H1 (cell line): ENCODE measurements at regions not wholly inside any gene's neighbourhood (a gene's known extent, or its start where the extent isn't known, plus 50 kb on each side); places are given as distances from the start of the nearest gene placed in this dataset.

Source experiments
- TEAD4 ChIP-seq: IDR thresholded peaks from 2 replicates; pipeline ENCODE4 v1.6.1; 2012; ENCODE audit warnings: low read depth, low read length, inconsistent platforms, mixed read lengths
- TF ChIP-seq, protein P1 (sequence below): IDR thresholded peaks from 2 replicates; pipeline ENCODE4 v1.6.1; 2011; ENCODE audit warnings: low read length, improper control_type of control experiment

DNA sequence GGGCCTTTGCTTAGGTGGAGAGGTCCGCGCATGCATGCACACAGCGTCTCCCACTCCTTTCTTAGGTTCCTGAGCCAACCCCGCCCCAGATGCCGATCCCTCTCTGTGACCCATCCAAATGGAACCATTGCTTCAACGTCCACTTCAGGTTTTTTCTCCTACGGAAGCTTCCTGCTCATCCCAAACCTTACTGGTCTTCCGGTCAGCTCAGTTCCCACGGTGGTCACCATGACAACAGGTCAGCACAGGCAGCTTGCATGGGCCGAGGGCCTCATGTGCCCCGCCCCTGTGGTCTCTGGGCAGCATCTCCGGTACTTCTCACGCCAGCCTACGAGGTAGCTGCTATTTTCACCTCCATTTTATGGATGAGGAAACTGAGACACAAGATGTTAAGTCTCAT lies 163.7 kb downstream of the SOCS6 start (continued):
- TF ChIP-seq, protein P1, sequence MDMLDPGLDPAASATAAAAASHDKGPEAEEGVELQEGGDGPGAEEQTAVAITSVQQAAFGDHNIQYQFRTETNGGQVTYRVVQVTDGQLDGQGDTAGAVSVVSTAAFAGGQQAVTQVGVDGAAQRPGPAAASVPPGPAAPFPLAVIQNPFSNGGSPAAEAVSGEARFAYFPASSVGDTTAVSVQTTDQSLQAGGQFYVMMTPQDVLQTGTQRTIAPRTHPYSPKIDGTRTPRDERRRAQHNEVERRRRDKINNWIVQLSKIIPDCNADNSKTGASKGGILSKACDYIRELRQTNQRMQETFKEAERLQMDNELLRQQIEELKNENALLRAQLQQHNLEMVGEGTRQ = no peak
- TF ChIP-seq TEAD4 = no peak
